ENCODE measurements at regions not wholly inside any gene's neighbourhood (a gene's known extent, or its start where the extent isn't known, plus 50 kb on each side); places are given as distances from the start of the nearest gene placed in this dataset.

GRCh38 chr13:29696606-29697005, 101.1 kb upstream of the SLC7A1 start:
- no peak for FAIRE-seq
- BruUV-seq (replicated peaks), result no TSS peak
- Histone ChIP-seq H3K4me1 (ENCODE audit: control insufficient read depth, insufficient read depth, low read length) (no peaks in the 10 kb centered on the region), H3K9ac (ENCODE audit: control insufficient read depth, insufficient read depth, low read length) (no peak overlapping the region), H3K4me3 (no peak overlapping the region), H3K79me2 (ENCODE audit: control insufficient read depth, insufficient read depth, low read length) (no peaks in the 10 kb centered on the region), H3K9me3 (replicated peaks; ENCODE audit: control insufficient read depth, insufficient read depth, low read length) (no peaks in the 10 kb centered on the region), H2AFZ (ENCODE audit: control insufficient read depth, low read depth, low read length) (no peak overlapping the region), H4K20me1 (ENCODE audit: control insufficient read depth, insufficient read depth) (no peaks in the 10 kb centered on the region), H3K27ac (ENCODE audit: control insufficient read depth, insufficient read depth) (no peak overlapping the region), H3K36me3 (ENCODE audit: control insufficient read depth in 2 of 2, insufficient read depth in 2 of 2, low read length in 1 of 2) (no peaks in the 10 kb centered on the region), H3K4me2 (ENCODE audit: control insufficient read depth, insufficient read depth) (no peak overlapping the region), H3K27me3 (replicated peaks in 1 of 2; ENCODE audit: control insufficient read depth in 2 of 2, insufficient read depth in 2 of 2, low read length in 1 of 2) (peaks cover 1 to 4% of the 10 kb centered on the region in 2 experiments; a peak in 1 of 4 replicates)
- SMC1A ChIA-PET (ENCODE audit: uncharacterized antibody, unreplicated experiment), result interaction anchor here (1.1 to 1.6 kb wide), 2 partner anchors 12 to 31 kb away, joined by 3 read pairs; no protein-coding TSS in a partner anchor
- TF ChIP-seq ZNF217 (IDR thresholded peaks at IDR 0.05), result no peak
- TF ChIP-seq CREM (IDR thresholded peaks at IDR 0.05; ENCODE audit: low read depth), result no peak
- no peak for TF ChIP-seq BCL11A (IDR thresholded peaks at IDR 0.05; ENCODE audit: low read depth, low read length)
- no peak for TF ChIP-seq MTA3 (IDR thresholded peaks at IDR 0.05; ENCODE audit: borderline replicate concordance, low read length)
- no peak for ATAC-seq
- in situ Hi-C loops (cut with MboI) (no loop called here), intact Hi-C loops (cut with micrococcal nuclease; ENCODE audit: unreplicated experiment) (no loop called here)
- POLR2A ChIA-PET, result no interaction called here
- CTCF ChIA-PET, result interaction anchor here (0.6 kb wide), 1 partner anchor 99 kb away, joined by 5 read pairs; no protein-coding TSS in a partner anchor
- no peak for DNase-seq (ENCODE audit: low read depth, low spot score)
- RAD21 ChIA-PET (ENCODE audit: unreplicated experiment), result no interaction called here

- no TSS peak for BruUV-seq (replicated peaks)
Measured at GRCh38 chr13:29693275-29693945, 97.9 kb upstream of the SLC7A1 start.

More at GRCh38 chr13:29693275-29693945, 97.9 kb upstream of the SLC7A1 start:
- H2AFZ ChIP-seq (ENCODE audit: control insufficient read depth, low read depth, low read length), result no peak overlapping the region
- no peak overlapping the region for H3K4me2 ChIP-seq (ENCODE audit: control insufficient read depth, insufficient read depth)
- no peak overlapping the region for H3K9ac ChIP-seq (ENCODE audit: control insufficient read depth, insufficient read depth, low read length)
- SMC1A ChIA-PET (ENCODE audit: uncharacterized antibody, unreplicated experiment), result no interaction called here
- no peak overlapping the region for H3K27ac ChIP-seq (ENCODE audit: control insufficient read depth, insufficient read depth)
- no peak for DNase-seq (ENCODE audit: low read depth, low spot score)
- FAIRE-seq, result no peak
- RAD21 ChIA-PET (ENCODE audit: unreplicated experiment), result no interaction called here
- no peaks in the 10 kb centered on the region for H3K9me3 ChIP-seq (replicated peaks; ENCODE audit: control insufficient read depth, insufficient read depth, low read length)
- H3K27me3 ChIP-seq (replicated peaks in 1 of 2; ENCODE audit: control insufficient read depth in 2 of 2, insufficient read depth in 2 of 2, low read length in 1 of 2), result peaks cover 1 to 4% of the 10 kb centered on the region in 2 experiments; a peak in 1 of 4 replicates
- no peaks in the 10 kb centered on the region for H3K79me2 ChIP-seq (ENCODE audit: control insufficient read depth, insufficient read depth, low read length)
- H3K4me1 ChIP-seq (ENCODE audit: control insufficient read depth, insufficient read depth, low read length), result no peaks in the 10 kb centered on the region
- H3K4me3 ChIP-seq, result no peak overlapping the region
- H4K20me1 ChIP-seq (ENCODE audit: control insufficient read depth, insufficient read depth), result no peaks in the 10 kb centered on the region
- in situ Hi-C loops (cut with MboI) (no loop called here), intact Hi-C loops (cut with micrococcal nuclease; ENCODE audit: unreplicated experiment) (no loop called here)
- POLR2A ChIA-PET, result no interaction called here
- no peaks in the 10 kb centered on the region for H3K36me3 ChIP-seq (ENCODE audit: control insufficient read depth in 2 of 2, insufficient read depth in 2 of 2, low read length in 1 of 2)
- 45% methylated on average over 13 of the region's 13 CpGs for WGBS (ENCODE audit: insufficient coverage, insufficient replicate concordance, low lambda C conversion rate, missing lambda C conversion rate)
- no peak for ATAC-seq
- no peak for TF ChIP-seq POLR2AphosphoS5 (IDR thresholded peaks at IDR 0.05; ENCODE audit: low read length)
- no peak for TF ChIP-seq LARP7 (IDR thresholded peaks at IDR 0.05)
- no peak for TF ChIP-seq TCF12 (IDR thresholded peaks at IDR 0.05; ENCODE audit: low read depth, low read length)
- no peak for TF ChIP-seq CREB1 (IDR thresholded peaks at IDR 0.05; ENCODE audit: low read depth)
- TF ChIP-seq CREM (IDR thresholded peaks at IDR 0.05; ENCODE audit: low read depth), result no peak
- no peak for TF ChIP-seq PRDM15 (CRISPR knock-in tag; IDR thresholded peaks at IDR 0.05)
- no peak for TF ChIP-seq SREBF2 (IDR thresholded peaks at IDR 0.05; ENCODE audit: low read length)
- CTCF ChIA-PET, result no interaction called here

Data from GM12878 (cell line).